ENCODE measurements at regions not wholly inside any gene's neighbourhood (a gene's known extent, or its start where the extent isn't known, plus 50 kb on each side); places are given as distances from the start of the nearest gene placed in this dataset.
"Not testable (repeated sequence)": the region's sequence is repeated elsewhere in the genome, so short reads cannot be mapped to it uniquely, and the experiment has no call there.

- ATAC-seq (no peak), DNase-seq (ENCODE audit: low read depth, low spot score) (no peak)
- POLR2A ChIA-PET: no interaction called here
- Histone ChIP-seq H3K27me3 (ENCODE audit: control insufficient read depth, insufficient read depth, low read length) (no peaks in the 10 kb centered on the region), H3K36me3 (ENCODE audit: control insufficient read depth, insufficient read depth, low read length) (no peaks in the 10 kb centered on the region), H3K4me1 (ENCODE audit: control insufficient read depth, insufficient read depth, low read length) (no peaks in the 10 kb centered on the region), H3K9me3 (ENCODE audit: control insufficient read depth, insufficient read depth, low read depth, low read length) (no peaks in the 10 kb centered on the region), H3K27ac (ENCODE audit: low read length) (no peak overlapping the region), H3K4me3 (ENCODE audit: low read depth in 2 of 2, low read length in 2 of 2) (no peak overlapping the region)
- intact Hi-C loops (cut with micrococcal nuclease; ENCODE audit: unreplicated experiment): no loop called here
- CTCF ChIA-PET: no interaction called here
- in situ Hi-C loops (cut with HindIII; ENCODE audit: low pct_unique_long_range_greater_than_20kb, low sequenced_read_pairs): no loop called here
- TF ChIP-seq REST (IDR thresholded peaks at IDR 0.05; ENCODE audit: insufficient read depth in 1 of 2, low read depth in 2 of 2, low read length in 1 of 2) (no peak), POLR2AphosphoS5 (IDR thresholded peaks at IDR 0.05; ENCODE audit: low read depth, low read length) (no peak), TCF7L2 (IDR thresholded peaks at IDR 0.05; ENCODE audit: low read depth, low read length) (no peak), CTCF (IDR thresholded peaks at IDR 0.05) (no peak), SIN3A (IDR thresholded peaks at IDR 0.05; ENCODE audit: borderline replicate concordance, insufficient read depth, low read depth, low read length) (no peak)
- no TSS peak for BruUV-seq (replicated peaks)
Measured at GRCh38 chr9:100653643-100654334, 75.9 kb downstream of the CAVIN4 start.

GRCh38 chr9:100656851-100657250 is 79.0 kb downstream of the CAVIN4 start:
- H3K36me3 ChIP-seq (ENCODE audit: control insufficient read depth, insufficient read depth, low read length); H3K4me1 ChIP-seq (ENCODE audit: control insufficient read depth, insufficient read depth, low read length); H3K4me3 ChIP-seq (ENCODE audit: low read depth in 2 of 2, low read length in 2 of 2); BruUV-seq (replicated peaks); H3K27me3 ChIP-seq (ENCODE audit: control insufficient read depth, insufficient read depth, low read length); ATAC-seq; POLR2A ChIA-PET; intact Hi-C loops (cut with micrococcal nuclease; ENCODE audit: unreplicated experiment); in situ Hi-C loops (cut with HindIII; ENCODE audit: low pct_unique_long_range_greater_than_20kb, low sequenced_read_pairs); H3K27ac ChIP-seq (ENCODE audit: low read length); CTCF ChIA-PET; DNase-seq (ENCODE audit: low read depth, low spot score); H3K9me3 ChIP-seq (ENCODE audit: control insufficient read depth, insufficient read depth, low read depth, low read length): not testable (repeated sequence)

- no TSS peak for BruUV-seq (replicated peaks)
- Histone ChIP-seq H3K27ac (ENCODE audit: low read length) (no peak overlapping the region), H3K27me3 (ENCODE audit: control insufficient read depth, insufficient read depth, low read length) (no peaks in the 10 kb centered on the region), H3K9me3 (ENCODE audit: control insufficient read depth, insufficient read depth, low read depth, low read length) (no peaks in the 10 kb centered on the region), H3K36me3 (ENCODE audit: control insufficient read depth, insufficient read depth, low read length) (no peaks in the 10 kb centered on the region), H3K4me1 (ENCODE audit: control insufficient read depth, insufficient read depth, low read length) (no peaks in the 10 kb centered on the region), H3K4me3 (ENCODE audit: low read depth in 2 of 2, low read length in 2 of 2) (no peak overlapping the region)
- intact Hi-C loops (cut with micrococcal nuclease; ENCODE audit: unreplicated experiment): no loop called here
- CTCF ChIA-PET: no interaction called here
- in situ Hi-C loops (cut with HindIII; ENCODE audit: low pct_unique_long_range_greater_than_20kb, low sequenced_read_pairs): no loop called here
- ATAC-seq (no peak), DNase-seq (ENCODE audit: low read depth, low spot score) (no peak)
- POLR2A ChIA-PET: no interaction called here
- no peak for TF ChIP-seq CTCF (IDR thresholded peaks at IDR 0.05)
- TF ChIP-seq TCF7L2 (IDR thresholded peaks at IDR 0.05; ENCODE audit: low read depth, low read length): no peak
- no peak for TF ChIP-seq REST (IDR thresholded peaks at IDR 0.05; ENCODE audit: insufficient read depth in 1 of 2, low read depth in 2 of 2, low read length in 1 of 2)
- TF ChIP-seq SIN3A (IDR thresholded peaks at IDR 0.05; ENCODE audit: borderline replicate concordance, insufficient read depth, low read depth, low read length): no peak
- TF ChIP-seq POLR2AphosphoS5 (IDR thresholded peaks at IDR 0.05; ENCODE audit: low read depth, low read length): no peak
Measured at GRCh38 chr9:100661668-100662067, 83.8 kb downstream of the CAVIN4 start.

All from Panc1 (cell line).